OCI-LY7 (cell line): ENCODE measurements at regions not wholly inside any gene's neighbourhood (a gene's known extent, or its start where the extent isn't known, plus 50 kb on each side); places are given as distances from the start of the nearest gene placed in this dataset.

Experiments
- BruUV-seq: library from RNA; stranded (reverse); fragments of 400-500 nt; replicated peaks from 2 replicates; lab custom pipeline; 2021; lab: Mats Ljungman, UMichigan
- CTCF ChIA-PET: fragments of 300-600 bp; sonication (Branson Sonifier 250); formaldehyde crosslinking; loops from one replicate; lab custom pipeline; 2022; ENCODE audit warnings: antibody characterized with exemption; ENCODE audit not compliant: unreplicated experiment; lab: Charles Lee
- POLR2A ChIA-PET: fragments of 300-600 bp; sonication (Branson Sonifier 250); formaldehyde crosslinking; loops from one replicate; lab custom pipeline; 2022; ENCODE audit warnings: antibody characterized with exemption; lab: Charles Lee
- DNase-seq: peaks from one replicate; pipeline ENCODE4 v3.0.0-alpha.2; 2015; ENCODE audit warnings: low spot score
- H2AFZ ChIP-seq: fragments of 200-600 bp; sonication (generic), shearing (Covaris generic); 2 replicates; pipeline ENCODE4 v1.6.1; 2014; ENCODE audit warnings: mild to moderate bottlenecking, antibody characterized with exemption, low read length, moderate library complexity
- H3K27ac ChIP-seq: fragments of 200-600 bp; sonication (generic); 2 replicates; pipeline ENCODE4 v1.5.1; 2014; ENCODE audit warnings: mixed run types, low read depth, mild to moderate bottlenecking, moderate library complexity, low read length, inconsistent platforms; ENCODE audit not compliant: poor library complexity, severe bottlenecking
- H3K36me3 ChIP-seq: fragments of 200-600 bp; sonication (generic); 2 replicates; pipeline ENCODE4 v1.6.1; 2014; ENCODE audit warnings: mild to moderate bottlenecking, antibody characterized with exemption, low read length, moderate library complexity, mixed read lengths; ENCODE audit not compliant: insufficient read depth
- H3K4me1 ChIP-seq: fragments of 200-600 bp; sonication (generic); 2 replicates; pipeline ENCODE4 v1.5.1; 2014; ENCODE audit warnings: mild to moderate bottlenecking, low read length; ENCODE audit not compliant: insufficient read depth, poor library complexity, severe bottlenecking
- H3K4me2 ChIP-seq: fragments of 200-600 bp; sonication (generic); 2 replicates; pipeline ENCODE4 v1.6.1; 2014; ENCODE audit warnings: mild to moderate bottlenecking, low read length
- H3K4me3 ChIP-seq: fragments of 200-600 bp; sonication (generic); 2 replicates; pipeline ENCODE4 v1.5.1; 2014; ENCODE audit warnings: mild to moderate bottlenecking, low read depth, low read length; ENCODE audit not compliant: poor library complexity, severe bottlenecking
- H3K79me2 ChIP-seq: fragments of 200-600 bp; sonication (generic); 2 replicates; pipeline ENCODE4 v1.6.1; 2016; ENCODE audit warnings: low read depth, mild to moderate bottlenecking, low read length, moderate library complexity, mixed read lengths; ENCODE audit not compliant: insufficient read depth
- H3K9me2 ChIP-seq: fragments of 200-600 bp; sonication (generic); 2 replicates; pipeline ENCODE4 v1.6.1; 2016; ENCODE audit warnings: mild to moderate bottlenecking, low read length, mixed read lengths; ENCODE audit not compliant: insufficient read depth
- H3K9me3 ChIP-seq: fragments of 200-600 bp; sonication (generic); 2 replicates; pipeline ENCODE4 v1.6.1; 2014; ENCODE audit warnings: mild to moderate bottlenecking, mixed run types, low read length, mixed read lengths
- H4K20me1 ChIP-seq: fragments of 200-600 bp; sonication (generic); 2 replicates; pipeline ENCODE4 v1.6.1; 2014; ENCODE audit warnings: mild to moderate bottlenecking, antibody characterized with exemption, low read length, moderate library complexity, mixed read lengths; ENCODE audit not compliant: insufficient read depth
- EZH2phosphoT487 ChIP-seq: fragments of 200-600 bp; sonication (generic); IDR thresholded peaks from 2 replicates; pipeline ENCODE4 v1.6.1; 2018; ENCODE audit warnings: low read depth, borderline replicate concordance, mild to moderate bottlenecking, mixed run types, antibody characterized with exemption, low read length, moderate library complexity, mixed read lengths
- intact Hi-C: fragments of 100-400 bp; cut with micrococcal nuclease; formaldehyde crosslinking; loops from one replicate; pipeline ENCODE4 v1.10.0; 2022; ENCODE audit not compliant: unreplicated experiment
- TF ChIP-seq, protein P1 (sequence below): fragments of 200-600 bp; sonication (generic); conservative IDR thresholded peaks from 2 replicates; pipeline ENCODE4 v1.5.1; 2014; ENCODE audit warnings: mild to moderate bottlenecking, antibody characterized with exemption, low read length, moderate library complexity, mixed read lengths

DNA sequence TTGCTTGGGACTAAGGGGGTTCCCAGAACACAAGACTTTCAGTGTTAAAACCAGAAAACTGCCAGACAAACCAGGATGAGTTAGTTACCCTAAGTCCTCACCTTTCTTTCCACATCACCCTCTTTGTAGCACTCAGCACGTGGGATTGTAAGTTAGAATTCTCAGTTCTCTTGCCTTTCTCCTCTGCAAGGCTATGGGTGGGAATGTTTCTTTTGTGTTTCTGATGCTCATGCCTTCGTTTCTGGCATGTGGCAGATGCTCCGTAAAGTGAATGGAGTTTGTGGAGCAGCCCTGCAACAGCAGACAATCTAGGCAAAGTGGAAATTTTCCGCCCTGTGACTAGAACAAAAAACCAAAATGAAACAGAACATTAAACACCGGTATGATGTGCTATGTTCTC, 64.7 kb upstream of the SPP1 start:
- Histone ChIP-seq H3K4me1 (no peaks in the 10 kb centered on the region), H3K36me3 (no peaks in the 10 kb centered on the region), H3K27ac (no peak overlapping the region), H2AFZ (peak overlapping the region; percentile 32; the same call in 1 of the 2 replicates), H3K4me2 (no peak overlapping the region), H3K4me3 (no peak overlapping the region), H3K9me3 (no peaks in the 10 kb centered on the region), H4K20me1 (no peaks in the 10 kb centered on the region), H3K79me2 (no peaks in the 10 kb centered on the region), H3K9me2 (no peaks in the 10 kb centered on the region)
- DNase-seq: no peak
- intact Hi-C loops: no loop called here
- BruUV-seq: no TSS peak
- CTCF ChIA-PET: no interaction called here
- POLR2A ChIA-PET: no interaction called here
- TF ChIP-seq, protein P1, sequence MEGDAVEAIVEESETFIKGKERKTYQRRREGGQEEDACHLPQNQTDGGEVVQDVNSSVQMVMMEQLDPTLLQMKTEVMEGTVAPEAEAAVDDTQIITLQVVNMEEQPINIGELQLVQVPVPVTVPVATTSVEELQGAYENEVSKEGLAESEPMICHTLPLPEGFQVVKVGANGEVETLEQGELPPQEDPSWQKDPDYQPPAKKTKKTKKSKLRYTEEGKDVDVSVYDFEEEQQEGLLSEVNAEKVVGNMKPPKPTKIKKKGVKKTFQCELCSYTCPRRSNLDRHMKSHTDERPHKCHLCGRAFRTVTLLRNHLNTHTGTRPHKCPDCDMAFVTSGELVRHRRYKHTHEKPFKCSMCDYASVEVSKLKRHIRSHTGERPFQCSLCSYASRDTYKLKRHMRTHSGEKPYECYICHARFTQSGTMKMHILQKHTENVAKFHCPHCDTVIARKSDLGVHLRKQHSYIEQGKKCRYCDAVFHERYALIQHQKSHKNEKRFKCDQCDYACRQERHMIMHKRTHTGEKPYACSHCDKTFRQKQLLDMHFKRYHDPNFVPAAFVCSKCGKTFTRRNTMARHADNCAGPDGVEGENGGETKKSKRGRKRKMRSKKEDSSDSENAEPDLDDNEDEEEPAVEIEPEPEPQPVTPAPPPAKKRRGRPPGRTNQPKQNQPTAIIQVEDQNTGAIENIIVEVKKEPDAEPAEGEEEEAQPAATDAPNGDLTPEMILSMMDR: no peak
- TF ChIP-seq EZH2phosphoT487: no peak

DNA sequence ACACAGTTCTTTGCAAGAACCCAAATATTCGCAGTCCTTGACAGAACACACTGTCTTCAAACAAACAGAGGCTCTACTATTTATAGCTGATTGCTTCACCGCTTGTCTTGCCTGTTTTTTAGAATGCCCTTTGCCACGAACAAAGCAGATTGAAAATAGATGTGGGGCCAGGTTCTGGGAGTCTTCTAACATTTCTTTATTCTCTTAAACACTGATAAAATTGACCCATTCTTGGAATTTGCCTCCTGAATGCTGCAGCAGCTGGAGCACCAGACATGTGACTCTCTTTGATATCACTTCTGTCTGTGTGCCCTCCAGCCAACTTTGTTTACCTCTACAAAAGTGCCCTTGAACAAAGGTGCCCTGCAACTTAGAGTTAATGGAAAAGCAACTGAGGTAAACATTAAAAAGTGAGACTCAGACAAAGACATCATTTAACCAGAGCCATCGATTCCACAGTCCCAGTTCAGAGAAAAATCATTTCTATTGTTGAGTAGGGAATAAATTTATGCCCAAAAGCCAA, 64.2 kb upstream of the SPP1 start:
- no TSS peak for BruUV-seq
- no peak overlapping the region for H3K27ac ChIP-seq
- H3K9me3 ChIP-seq: no peaks in the 10 kb centered on the region
- no peak overlapping the region for H3K4me2 ChIP-seq
- no peaks in the 10 kb centered on the region for H3K4me1 ChIP-seq
- peak overlapping the region; percentile 32; the same call in 1 of the 2 replicates for H2AFZ ChIP-seq
- intact Hi-C loops: no loop called here
- H4K20me1 ChIP-seq: no peaks in the 10 kb centered on the region
- H3K79me2 ChIP-seq: no peaks in the 10 kb centered on the region
- H3K4me3 ChIP-seq: no peak overlapping the region
- H3K36me3 ChIP-seq: no peaks in the 10 kb centered on the region
- no peak for DNase-seq
- ChIA-PET CTCF (no interaction called here), POLR2A (no interaction called here)
- no peaks in the 10 kb centered on the region for H3K9me2 ChIP-seq
- no peak for TF ChIP-seq EZH2phosphoT487
- TF ChIP-seq, protein P1: no peak

DNA sequence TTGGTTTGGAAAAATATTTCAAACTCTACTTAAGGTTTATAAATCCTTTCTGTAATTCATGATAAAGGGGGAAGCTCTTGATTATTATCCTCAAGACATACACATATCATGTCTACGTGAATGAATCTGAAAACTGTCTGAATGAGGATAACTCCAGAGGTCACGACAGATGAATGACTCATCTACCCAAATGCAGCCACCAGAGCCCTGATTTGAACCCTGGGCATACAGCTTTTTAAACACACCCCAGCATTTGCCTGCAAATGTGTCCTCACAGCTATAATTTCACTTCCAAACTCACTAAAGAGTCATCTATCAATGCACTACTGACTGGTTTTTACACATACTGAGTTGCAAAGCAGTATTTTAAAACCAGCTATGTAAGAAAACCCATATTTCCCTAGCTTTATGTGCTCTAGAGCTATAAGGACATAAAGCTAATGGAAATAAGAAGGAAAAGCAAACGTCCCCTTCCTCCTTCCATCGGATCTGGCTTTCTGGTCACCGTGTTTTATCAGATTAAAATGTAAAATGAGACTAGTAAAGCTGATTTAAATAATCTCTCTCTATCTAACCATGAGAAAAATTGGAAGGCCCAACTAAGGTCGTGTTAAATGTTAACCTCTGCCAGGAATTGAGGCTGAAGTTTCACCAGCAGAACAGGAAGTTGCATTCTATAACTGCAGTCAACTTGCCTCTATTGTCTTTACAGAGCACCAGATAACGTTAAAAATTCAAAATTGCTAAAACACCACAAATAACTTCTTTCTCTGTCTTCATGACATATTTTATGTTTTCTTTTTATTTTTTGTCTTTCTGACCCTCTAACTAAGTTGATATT, 63.1 kb upstream of the SPP1 start:
- Histone ChIP-seq H3K9me3 (no peaks in the 10 kb centered on the region), H3K36me3 (no peaks in the 10 kb centered on the region), H3K4me3 (no peak overlapping the region), H3K9me2 (no peaks in the 10 kb centered on the region), H3K79me2 (no peaks in the 10 kb centered on the region), H3K27ac (no peak overlapping the region), H3K4me1 (no peaks in the 10 kb centered on the region), H2AFZ (no peak overlapping the region), H4K20me1 (no peaks in the 10 kb centered on the region), H3K4me2 (no peak overlapping the region)
- CTCF ChIA-PET: interaction anchor here (0.9 kb wide), 1 partner anchor 54 kb away, joined by 3 read pairs; no protein-coding TSS in a partner anchor
- no TSS peak for BruUV-seq
- TF ChIP-seq, protein P1: no peak
- no peak for TF ChIP-seq EZH2phosphoT487
- DNase-seq: no peak
- POLR2A ChIA-PET: interaction anchor here (0.9 kb wide), 2 partner anchors 48 to 62 kb away, joined by 3 to 4 read pairs; no protein-coding TSS in a partner anchor
- intact Hi-C loops: no loop called here
